ENCODE measurements at regions not wholly inside any gene's neighbourhood (a gene's known extent, or its start where the extent isn't known, plus 50 kb on each side); places are given as distances from the start of the nearest gene placed in this dataset.

DNA sequence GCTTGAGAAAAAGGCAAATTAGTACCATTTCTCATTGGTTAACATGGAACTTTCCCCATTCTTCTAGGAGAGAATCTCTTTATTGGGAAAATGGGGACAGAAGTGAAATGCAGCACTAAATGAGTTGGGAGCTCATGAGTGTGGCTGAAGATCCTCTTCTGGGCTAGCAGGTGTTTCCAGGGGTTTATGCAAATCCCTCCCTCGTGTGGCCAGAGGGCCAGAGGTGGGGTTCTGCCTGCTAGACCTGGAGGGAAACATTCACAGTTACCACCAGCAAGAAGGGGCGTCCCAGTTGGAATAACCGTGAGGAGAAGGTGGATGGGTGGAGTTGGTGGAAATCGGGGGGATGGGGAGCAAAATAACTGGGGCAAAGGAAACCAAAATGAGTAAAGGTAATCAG lies 235.9 kb downstream of the KLF6 start:
- TF ChIP-seq, protein P1, sequence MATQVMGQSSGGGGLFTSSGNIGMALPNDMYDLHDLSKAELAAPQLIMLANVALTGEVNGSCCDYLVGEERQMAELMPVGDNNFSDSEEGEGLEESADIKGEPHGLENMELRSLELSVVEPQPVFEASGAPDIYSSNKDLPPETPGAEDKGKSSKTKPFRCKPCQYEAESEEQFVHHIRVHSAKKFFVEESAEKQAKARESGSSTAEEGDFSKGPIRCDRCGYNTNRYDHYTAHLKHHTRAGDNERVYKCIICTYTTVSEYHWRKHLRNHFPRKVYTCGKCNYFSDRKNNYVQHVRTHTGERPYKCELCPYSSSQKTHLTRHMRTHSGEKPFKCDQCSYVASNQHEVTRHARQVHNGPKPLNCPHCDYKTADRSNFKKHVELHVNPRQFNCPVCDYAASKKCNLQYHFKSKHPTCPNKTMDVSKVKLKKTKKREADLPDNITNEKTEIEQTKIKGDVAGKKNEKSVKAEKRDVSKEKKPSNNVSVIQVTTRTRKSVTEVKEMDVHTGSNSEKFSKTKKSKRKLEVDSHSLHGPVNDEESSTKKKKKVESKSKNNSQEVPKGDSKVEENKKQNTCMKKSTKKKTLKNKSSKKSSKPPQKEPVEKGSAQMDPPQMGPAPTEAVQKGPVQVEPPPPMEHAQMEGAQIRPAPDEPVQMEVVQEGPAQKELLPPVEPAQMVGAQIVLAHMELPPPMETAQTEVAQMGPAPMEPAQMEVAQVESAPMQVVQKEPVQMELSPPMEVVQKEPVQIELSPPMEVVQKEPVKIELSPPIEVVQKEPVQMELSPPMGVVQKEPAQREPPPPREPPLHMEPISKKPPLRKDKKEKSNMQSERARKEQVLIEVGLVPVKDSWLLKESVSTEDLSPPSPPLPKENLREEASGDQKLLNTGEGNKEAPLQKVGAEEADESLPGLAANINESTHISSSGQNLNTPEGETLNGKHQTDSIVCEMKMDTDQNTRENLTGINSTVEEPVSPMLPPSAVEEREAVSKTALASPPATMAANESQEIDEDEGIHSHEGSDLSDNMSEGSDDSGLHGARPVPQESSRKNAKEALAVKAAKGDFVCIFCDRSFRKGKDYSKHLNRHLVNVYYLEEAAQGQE (IDR thresholded peaks at IDR 0.05; ENCODE audit: insufficient replicate concordance, low read depth), result no peak
- TF ChIP-seq SPI1 (IDR thresholded peaks at IDR 0.05; ENCODE audit: borderline replicate concordance, low read depth) (no peak), GABPA (IDR thresholded peaks at IDR 0.05; ENCODE audit: low read depth) (no peak), POLR2AphosphoS5 (IDR thresholded peaks at IDR 0.05; ENCODE audit: low read depth) (no peak), CTCF (IDR thresholded peaks at IDR 0.05; ENCODE audit: insufficient read depth, low read length) (no peak)
- Histone ChIP-seq H3K27ac (replicated peaks) (no peak overlapping the region), H3K4me3 (replicated peaks; ENCODE audit: insufficient read depth, low read length) (no peak overlapping the region), H3K27me3 (ENCODE audit: insufficient read depth, poor library complexity, severe bottlenecking) (no peaks in the 10 kb centered on the region)
- DNase-seq (ENCODE audit: low read depth in 1 of 2, low spot score in 1 of 2), result no peak

DNA sequence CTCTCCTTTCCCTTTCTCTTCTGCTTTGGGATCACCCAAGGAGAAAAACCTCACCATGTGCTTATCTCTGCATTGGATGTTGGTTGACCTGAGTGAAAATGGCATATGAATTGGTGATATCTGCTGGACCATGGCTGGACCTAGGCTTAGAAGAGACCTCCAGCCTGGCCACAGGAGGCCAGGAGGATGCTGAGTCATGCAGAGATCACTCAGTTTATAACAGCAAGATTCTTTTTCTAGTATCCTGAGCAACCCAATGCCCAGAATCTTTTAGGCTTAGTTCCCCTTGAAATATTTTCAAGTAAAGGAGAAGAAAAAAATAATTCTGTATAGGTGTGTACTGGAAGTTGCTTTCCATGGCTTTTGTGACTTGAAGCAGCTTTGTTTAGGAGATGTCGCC lies 236.3 kb downstream of the KLF6 start:
- no peak for DNase-seq (ENCODE audit: low read depth in 1 of 2, low spot score in 1 of 2)
- H3K27ac ChIP-seq (replicated peaks), result no peak overlapping the region
- H3K4me3 ChIP-seq (replicated peaks; ENCODE audit: insufficient read depth, low read length), result no peak overlapping the region
- no peaks in the 10 kb centered on the region for H3K27me3 ChIP-seq (ENCODE audit: insufficient read depth, poor library complexity, severe bottlenecking)
- TF ChIP-seq GABPA (IDR thresholded peaks at IDR 0.05; ENCODE audit: low read depth), result no peak
- no peak for TF ChIP-seq POLR2AphosphoS5 (IDR thresholded peaks at IDR 0.05; ENCODE audit: low read depth)
- no peak for TF ChIP-seq SPI1 (IDR thresholded peaks at IDR 0.05; ENCODE audit: borderline replicate concordance, low read depth)
- no peak for TF ChIP-seq CTCF (IDR thresholded peaks at IDR 0.05; ENCODE audit: insufficient read depth, low read length)
- TF ChIP-seq, protein P1 (IDR thresholded peaks at IDR 0.05; ENCODE audit: insufficient replicate concordance, low read depth), result no peak

- Histone ChIP-seq H3K27me3 (ENCODE audit: insufficient read depth, poor library complexity, severe bottlenecking) (no peaks in the 10 kb centered on the region), H3K4me3 (replicated peaks; ENCODE audit: insufficient read depth, low read length) (no peak overlapping the region), H3K27ac (replicated peaks) (no peak overlapping the region)
- TF ChIP-seq, protein P1 (IDR thresholded peaks at IDR 0.05; ENCODE audit: insufficient replicate concordance, low read depth), result no peak
- TF ChIP-seq GABPA (IDR thresholded peaks at IDR 0.05; ENCODE audit: low read depth) (no peak), SPI1 (IDR thresholded peaks at IDR 0.05; ENCODE audit: borderline replicate concordance, low read depth) (no peak), POLR2AphosphoS5 (IDR thresholded peaks at IDR 0.05; ENCODE audit: low read depth) (no peak), CTCF (IDR thresholded peaks at IDR 0.05; ENCODE audit: insufficient read depth, low read length) (no peak)
- DNase-seq (ENCODE audit: low read depth in 1 of 2, low spot score in 1 of 2), result no peak
Measured at GRCh38 chr10:3548076-3548475, 236.9 kb downstream of the KLF6 start.
